Activated CD8-positive, alpha-beta T cell treated with anti-CD3 and anti-CD28 coated beads for 36 hours (primary cell): ENCODE measurements at regions not wholly inside any gene's neighbourhood (a gene's known extent, or its start where the extent isn't known, plus 50 kb on each side); places are given as distances from the start of the nearest gene placed in this dataset.

Experiments
- ATAC-seq: fragments of 200-7000 bp; cut with Tn5 transposase; one replicate; pipeline ENCODE4 v1.10.0; 2021; ENCODE audit warnings: mild to moderate bottlenecking, moderate library complexity
- CTCF ChIA-PET: fragments of 350-600 bp; sonication (Branson Sonifier 250); formaldehyde crosslinking; loops from one replicate; lab custom pipeline; 2021; ENCODE audit warnings: antibody characterized with exemption; lab: Charles Lee
- POLR2A ChIA-PET: fragments of 350-600 bp; sonication (Branson Sonifier 250); formaldehyde crosslinking; loops from one replicate; lab custom pipeline; 2021; ENCODE audit warnings: antibody characterized with exemption; lab: Charles Lee
- DNase-seq: peaks from one replicate; pipeline ENCODE4 v3.0.0-alpha.2; 2020
- H3K27ac Mint-ChIP-seq: one replicate; pipeline ENCODE4 v1.8.0; 2021; ENCODE audit warnings: mild to moderate bottlenecking, mixed read lengths
- H3K27me3 Mint-ChIP-seq: one replicate; pipeline ENCODE4 v1.8.0; 2021; ENCODE audit warnings: mixed read lengths
- H3K36me3 Mint-ChIP-seq: one replicate; pipeline ENCODE4 v1.8.0; 2021; ENCODE audit warnings: low read depth, mixed read lengths
- H3K4me1 Mint-ChIP-seq: one replicate; pipeline ENCODE4 v1.8.0; 2021; ENCODE audit warnings: low read depth, mixed read lengths
- H3K4me3 Mint-ChIP-seq: one replicate; pipeline ENCODE4 v1.8.0; 2021; ENCODE audit warnings: mild to moderate bottlenecking, moderate library complexity, mixed read lengths
- H3K9me3 Mint-ChIP-seq: one replicate; pipeline ENCODE4 v1.8.0; 2021; ENCODE audit warnings: mixed read lengths
- CTCF ChIP-seq: fragments of 200-600 bp; IDR thresholded peaks from one replicate; pipeline ENCODE4 v1.8.0; 2022; ENCODE audit warnings: antibody characterized with exemption, mild to moderate bottlenecking
- intact Hi-C: fragments of 100-400 bp; cut with micrococcal nuclease; formaldehyde crosslinking; loops from one replicate; pipeline ENCODE4 v1.10.0; 2022

- ChIA-PET CTCF (no interaction called here), POLR2A (no interaction called here)
- DNase-seq (no peak), ATAC-seq (no peak)
- H3K27ac Mint-ChIP-seq: no peak overlapping the region
- intact Hi-C loops: no loop called here
- H3K36me3 Mint-ChIP-seq: no peaks in the 10 kb centered on the region
- no peak for TF ChIP-seq CTCF
- no peaks in the 10 kb centered on the region for H3K27me3 Mint-ChIP-seq
- peaks cover 1% of the 10 kb centered on the region for H3K9me3 Mint-ChIP-seq
- H3K4me3 Mint-ChIP-seq: no peak overlapping the region
- no peaks in the 10 kb centered on the region for H3K4me1 Mint-ChIP-seq
Measured at GRCh38 chr6:54440549-54440948, 132.3 kb downstream of the TINAG start.

GRCh38 chr6:54441020-54441419 lies 132.8 kb downstream of the TINAG start:
- no peak for DNase-seq
- no peak overlapping the region for H3K4me3 Mint-ChIP-seq
- intact Hi-C loops: no loop called here
- TF ChIP-seq CTCF: no peak
- CTCF ChIA-PET: no interaction called here
- ATAC-seq: no peak
- H3K36me3 Mint-ChIP-seq: no peaks in the 10 kb centered on the region
- no peaks in the 10 kb centered on the region for H3K27me3 Mint-ChIP-seq
- H3K27ac Mint-ChIP-seq: no peak overlapping the region
- H3K4me1 Mint-ChIP-seq: no peaks in the 10 kb centered on the region
- peaks cover 1% of the 10 kb centered on the region for H3K9me3 Mint-ChIP-seq
- POLR2A ChIA-PET: no interaction called here

- H3K4me1 Mint-ChIP-seq: no peaks in the 10 kb centered on the region
- no peaks in the 10 kb centered on the region for H3K27me3 Mint-ChIP-seq
- H3K27ac Mint-ChIP-seq: no peak overlapping the region
- ATAC-seq: no peak
- no peak overlapping the region for H3K4me3 Mint-ChIP-seq
- no peak for TF ChIP-seq CTCF
- H3K9me3 Mint-ChIP-seq: peaks cover 1% of the 10 kb centered on the region
- no peak for DNase-seq
- ChIA-PET CTCF (no interaction called here), POLR2A (no interaction called here)
- intact Hi-C loops: no loop called here
- no peaks in the 10 kb centered on the region for H3K36me3 Mint-ChIP-seq
Measured at GRCh38 chr6:54441687-54442248, 133.5 kb downstream of the TINAG start.

GRCh38 chr6:54445207-54445606 lies 137.0 kb downstream of the TINAG start:
- ChIA-PET POLR2A (no interaction called here), CTCF (no interaction called here)
- H3K4me1 Mint-ChIP-seq: no peaks in the 10 kb centered on the region
- H3K4me3 Mint-ChIP-seq: no peak overlapping the region
- no peak overlapping the region for H3K27ac Mint-ChIP-seq
- peaks cover 1% of the 10 kb centered on the region for H3K9me3 Mint-ChIP-seq
- no peaks in the 10 kb centered on the region for H3K36me3 Mint-ChIP-seq
- TF ChIP-seq CTCF: no peak
- no peak for DNase-seq
- H3K27me3 Mint-ChIP-seq: no peaks in the 10 kb centered on the region
- no peak for ATAC-seq
- intact Hi-C loops: no loop called here

GRCh38 chr6:54448617-54449016 lies 140.4 kb downstream of the TINAG start:
- H3K36me3 Mint-ChIP-seq: no peaks in the 10 kb centered on the region
- intact Hi-C loops: no loop called here
- ChIA-PET CTCF (no interaction called here), POLR2A (interaction anchor here (0.6 kb wide), 1 partner anchor 11 kb away, joined by 3 read pairs; no protein-coding TSS in a partner anchor)
- DNase-seq (no peak), ATAC-seq (no peak)
- H3K27ac Mint-ChIP-seq: no peak overlapping the region
- peaks cover 4% of the 10 kb centered on the region for H3K9me3 Mint-ChIP-seq
- H3K4me1 Mint-ChIP-seq: no peaks in the 10 kb centered on the region
- no peak overlapping the region for H3K4me3 Mint-ChIP-seq
- no peak for TF ChIP-seq CTCF
- no peaks in the 10 kb centered on the region for H3K27me3 Mint-ChIP-seq
